NB4 (cell line): ENCODE measurements at regions not wholly inside any gene's neighbourhood (a gene's known extent, or its start where the extent isn't known, plus 50 kb on each side); places are given as distances from the start of the nearest gene placed in this dataset.

ENCODE experiments used
- CTCF ChIP-seq: IDR thresholded peaks from one replicate; pipeline ENCODE4 v1.5.1; 2012; ENCODE audit warnings: low read depth, low read length
- MYC ChIP-seq: IDR thresholded peaks from 2 replicates; pipeline ENCODE4 v1.6.1; 2011; ENCODE audit warnings: low read depth, low read length
- POLR2A ChIP-seq: IDR thresholded peaks from 2 replicates; pipeline ENCODE4 v1.6.1; 2011; ENCODE audit warnings: mild to moderate bottlenecking; ENCODE audit not compliant: insufficient read length; ENCODE audit errors: extremely low read depth
- TF ChIP-seq, protein P1 (sequence below): IDR thresholded peaks from 2 replicates; pipeline ENCODE4 v1.6.1; 2011; ENCODE audit warnings: low read depth, low read length

- TF ChIP-seq CTCF (no peak), POLR2A (no peak), MYC (no peak)
- TF ChIP-seq, protein P1, sequence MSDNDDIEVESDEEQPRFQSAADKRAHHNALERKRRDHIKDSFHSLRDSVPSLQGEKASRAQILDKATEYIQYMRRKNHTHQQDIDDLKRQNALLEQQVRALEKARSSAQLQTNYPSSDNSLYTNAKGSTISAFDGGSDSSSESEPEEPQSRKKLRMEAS: no peak
Observed at GRCh38 chr13:84377106-84377505, 494.8 kb upstream of the SLITRK1 start.
